Right atrium auricular region (tissue), 2 donors: ENCODE measurements at regions not wholly inside any gene's neighbourhood (a gene's known extent, or its start where the extent isn't known, plus 50 kb on each side); places are given as distances from the start of the nearest gene placed in this dataset.

Experiments used
- DNase-seq: peaks from one replicate; pipeline ENCODE4 v3.0.0-alpha.2; 2019; ENCODE audit warnings: low spot score
- H3K27ac ChIP-seq, 2 donors: fragments of 200-600 bp; sonication (generic); 1 replicate in 1 of 2; 2 replicates in 1 of 2; pipeline ENCODE4 v1.5.1; 2016 to 2019
- H3K27me3 ChIP-seq, 2 donors: fragments of 200-600 bp; sonication (generic); one replicate each; pipeline versions ENCODE4 v1.5.1 to v1.6.0; 2017 to 2019
- H3K36me3 ChIP-seq: fragments of 200-600 bp; sonication (generic); one replicate; pipeline ENCODE4 v1.5.1; 2016
- H3K4me1 ChIP-seq, 2 donors: fragments of 200-600 bp; sonication (generic); one replicate each; pipeline versions ENCODE4 v1.5.1 to v1.6.0; 2017 to 2019
- H3K4me3 ChIP-seq, 2 donors: fragments of 200-600 bp; sonication (generic); 1 replicate in 1 of 2; 2 replicates in 1 of 2; pipeline ENCODE4 v1.5.1; 2017 to 2019; ENCODE audit warnings: mild to moderate bottlenecking in 1 of 2, moderate library complexity in 1 of 2
- H3K9me3 ChIP-seq, 2 donors: fragments of 200-600 bp; sonication (generic); one replicate each; pipeline ENCODE4 v1.5.1; 2019
- TF ChIP-seq, protein P1 (sequence below), 2 donors: fragments of 200-600 bp; sonication (generic); IDR thresholded peaks; one replicate each; pipeline ENCODE4 v1.5.1; 2019; ENCODE audit warnings: antibody characterized with exemption in 2 of 2

- DNase-seq, result no peak
Measured at GRCh38 chr12:86367137-86367536, 110.9 kb upstream of the MGAT4C start.

DNA sequence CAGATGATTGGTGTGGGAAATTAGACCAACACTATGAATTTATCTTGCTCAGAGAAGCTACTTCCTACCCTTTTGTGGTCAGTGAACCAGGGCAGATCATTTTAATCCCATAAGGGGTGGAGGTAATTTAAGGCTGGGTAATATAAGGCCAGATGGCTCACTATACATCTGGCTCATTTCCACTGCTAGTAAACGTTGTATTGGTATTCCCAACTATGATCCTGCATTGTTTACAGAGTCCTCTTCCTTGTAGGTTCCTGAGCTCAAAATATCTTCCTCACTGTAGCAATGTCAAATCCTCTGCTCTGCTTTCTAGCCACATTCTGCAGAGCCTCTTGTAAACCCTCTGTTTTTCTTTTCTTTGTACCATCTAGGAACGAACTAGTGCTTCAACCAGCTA lies 93.0 kb upstream of the MGAT4C start:
- no peak for DNase-seq
- H3K4me1 ChIP-seq, result no peaks in the 10 kb centered on the region
- TF ChIP-seq, protein P1, sequence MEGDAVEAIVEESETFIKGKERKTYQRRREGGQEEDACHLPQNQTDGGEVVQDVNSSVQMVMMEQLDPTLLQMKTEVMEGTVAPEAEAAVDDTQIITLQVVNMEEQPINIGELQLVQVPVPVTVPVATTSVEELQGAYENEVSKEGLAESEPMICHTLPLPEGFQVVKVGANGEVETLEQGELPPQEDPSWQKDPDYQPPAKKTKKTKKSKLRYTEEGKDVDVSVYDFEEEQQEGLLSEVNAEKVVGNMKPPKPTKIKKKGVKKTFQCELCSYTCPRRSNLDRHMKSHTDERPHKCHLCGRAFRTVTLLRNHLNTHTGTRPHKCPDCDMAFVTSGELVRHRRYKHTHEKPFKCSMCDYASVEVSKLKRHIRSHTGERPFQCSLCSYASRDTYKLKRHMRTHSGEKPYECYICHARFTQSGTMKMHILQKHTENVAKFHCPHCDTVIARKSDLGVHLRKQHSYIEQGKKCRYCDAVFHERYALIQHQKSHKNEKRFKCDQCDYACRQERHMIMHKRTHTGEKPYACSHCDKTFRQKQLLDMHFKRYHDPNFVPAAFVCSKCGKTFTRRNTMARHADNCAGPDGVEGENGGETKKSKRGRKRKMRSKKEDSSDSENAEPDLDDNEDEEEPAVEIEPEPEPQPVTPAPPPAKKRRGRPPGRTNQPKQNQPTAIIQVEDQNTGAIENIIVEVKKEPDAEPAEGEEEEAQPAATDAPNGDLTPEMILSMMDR (IDR thresholded peaks at IDR 0.05), result no peak
- H3K27me3 ChIP-seq, result no peaks in the 10 kb centered on the region
- H3K36me3 ChIP-seq, result no peaks in the 10 kb centered on the region
- H3K27ac ChIP-seq, result no peak overlapping the region
- no peak overlapping the region for H3K4me3 ChIP-seq
- H3K9me3 ChIP-seq, result no peaks in the 10 kb centered on the region

More at GRCh38 chr12:86367137-86367536, 110.9 kb upstream of the MGAT4C start:
- no peaks in the 10 kb centered on the region for H3K36me3 ChIP-seq
- no peaks in the 10 kb centered on the region for H3K4me1 ChIP-seq
- H3K27me3 ChIP-seq, result no peaks in the 10 kb centered on the region
- no peak overlapping the region for H3K4me3 ChIP-seq
- TF ChIP-seq, protein P1 (IDR thresholded peaks at IDR 0.05), result no peak
- no peak overlapping the region for H3K27ac ChIP-seq
- H3K9me3 ChIP-seq, result no peaks in the 10 kb centered on the region

DNA sequence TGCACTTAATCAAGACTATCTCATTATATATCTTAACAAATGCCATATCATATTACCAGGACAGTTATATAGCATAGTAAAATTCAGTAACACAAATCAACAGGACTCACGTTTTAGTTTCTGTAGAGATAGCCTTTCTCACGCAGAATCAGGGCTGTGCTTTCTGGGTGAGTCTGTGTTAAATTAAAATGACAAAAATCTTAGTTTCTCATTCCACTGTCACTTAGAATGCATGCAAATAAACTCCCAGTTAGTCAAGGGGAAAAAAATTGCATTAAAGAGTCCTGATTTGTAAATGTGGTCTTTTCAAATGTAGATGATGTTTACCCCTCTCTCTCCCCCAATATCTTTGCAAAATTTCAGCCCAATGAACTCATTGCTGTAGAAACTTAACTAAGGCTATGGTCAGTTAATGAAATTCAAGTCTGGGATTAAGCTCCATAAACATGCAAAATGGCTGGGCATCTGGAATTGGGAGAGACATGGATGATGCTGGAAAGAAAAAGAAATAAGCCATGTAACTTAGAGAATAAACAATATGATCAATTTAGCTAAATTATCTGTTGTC lies 77.8 kb upstream of the MGAT4C start:
- DNase-seq, result no peak
- H3K9me3 ChIP-seq, result no peaks in the 10 kb centered on the region
- no peaks in the 10 kb centered on the region for H3K4me1 ChIP-seq
- no peaks in the 10 kb centered on the region for H3K27me3 ChIP-seq
- no peak overlapping the region for H3K27ac ChIP-seq
- H3K4me3 ChIP-seq, result no peak overlapping the region
- TF ChIP-seq, protein P1 (IDR thresholded peaks at IDR 0.05), result no peak
- H3K36me3 ChIP-seq, result no peaks in the 10 kb centered on the region

- TF ChIP-seq, protein P1 (IDR thresholded peaks at IDR 0.05), result no peak
- no peaks in the 10 kb centered on the region for H3K27me3 ChIP-seq
- no peak overlapping the region for H3K4me3 ChIP-seq
- no peaks in the 10 kb centered on the region for H3K4me1 ChIP-seq
- no peak overlapping the region for H3K27ac ChIP-seq
- no peaks in the 10 kb centered on the region for H3K9me3 ChIP-seq
- H3K36me3 ChIP-seq, result no peaks in the 10 kb centered on the region
- no peak for DNase-seq
Measured at GRCh38 chr12:86331457-86331856, 75.3 kb upstream of the MGAT4C start.

DNA sequence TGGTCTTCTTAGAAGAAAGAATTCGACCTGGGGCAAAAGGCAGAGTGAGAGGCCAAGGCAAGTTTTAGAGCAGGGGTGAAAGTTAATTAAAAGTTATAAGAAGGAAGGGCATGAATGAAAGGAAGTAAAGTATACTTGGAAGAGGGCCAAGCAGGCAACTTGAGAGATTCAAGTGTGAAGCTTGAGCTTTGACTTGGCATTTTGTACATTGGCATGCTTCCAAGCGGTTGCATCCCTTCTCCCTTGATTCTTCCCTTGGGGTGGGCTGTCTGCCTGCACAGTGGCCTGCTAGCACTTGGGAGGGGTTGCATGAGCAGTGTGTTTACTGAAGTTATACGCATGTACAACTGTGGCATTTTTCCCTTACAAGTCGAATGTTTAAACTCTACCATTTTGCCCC lies 74.8 kb upstream of the MGAT4C start:
- Histone ChIP-seq H3K27me3 (no peaks in the 10 kb centered on the region), H3K4me3 (no peak overlapping the region), H3K27ac (no peak overlapping the region), H3K9me3 (no peaks in the 10 kb centered on the region), H3K36me3 (no peaks in the 10 kb centered on the region), H3K4me1 (no peaks in the 10 kb centered on the region)
- DNase-seq, result no peak
- TF ChIP-seq, protein P1 (IDR thresholded peaks at IDR 0.05), result no peak

DNA sequence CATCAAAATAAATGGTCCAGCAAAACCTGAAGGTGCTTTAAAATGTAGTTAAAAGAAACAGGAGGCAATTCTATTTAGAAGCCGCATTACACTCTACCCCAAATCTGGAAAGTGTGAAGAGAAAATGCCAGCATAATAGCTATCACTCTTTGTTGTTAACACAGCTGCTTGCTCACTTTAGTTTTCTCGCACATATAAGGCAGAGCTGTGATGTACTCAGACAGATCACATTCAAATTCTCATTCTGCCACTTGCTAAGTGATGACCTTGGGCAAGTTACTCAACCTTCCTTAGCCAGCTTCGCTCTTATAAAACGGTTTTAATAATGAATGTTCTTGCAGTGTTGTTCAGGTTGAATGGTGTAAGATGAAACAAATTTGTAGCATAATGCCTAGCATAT lies 56.0 kb upstream of the MGAT4C start:
- Histone ChIP-seq H3K27me3 (no peaks in the 10 kb centered on the region), H3K27ac (no peak overlapping the region), H3K4me1 (no peaks in the 10 kb centered on the region), H3K4me3 (no peak overlapping the region), H3K36me3 (no peaks in the 10 kb centered on the region), H3K9me3 (no peaks in the 10 kb centered on the region)
- DNase-seq, result no peak
- TF ChIP-seq, protein P1 (IDR thresholded peaks at IDR 0.05), result no peak
